SHP77 treated with DMSO at 0.1 percent for 48 hours (cell line): ENCODE measurements at regions not wholly inside any gene's neighbourhood (a gene's known extent, or its start where the extent isn't known, plus 50 kb on each side); places are given as distances from the start of the nearest gene placed in this dataset.
"Not testable (repeated sequence)": the region's sequence is repeated elsewhere in the genome, so short reads cannot be mapped to it uniquely, and the experiment has no call there.

Experiments
- DNase-seq: peaks from one replicate; lab custom pipeline; 2025; lab: John Stamatoyannopoulos, UW

- DNase-seq, result no peak
These were observed 250.2 kb downstream of the NUF2 start for GRCh38 chr1:163571950-163572349.

DNA sequence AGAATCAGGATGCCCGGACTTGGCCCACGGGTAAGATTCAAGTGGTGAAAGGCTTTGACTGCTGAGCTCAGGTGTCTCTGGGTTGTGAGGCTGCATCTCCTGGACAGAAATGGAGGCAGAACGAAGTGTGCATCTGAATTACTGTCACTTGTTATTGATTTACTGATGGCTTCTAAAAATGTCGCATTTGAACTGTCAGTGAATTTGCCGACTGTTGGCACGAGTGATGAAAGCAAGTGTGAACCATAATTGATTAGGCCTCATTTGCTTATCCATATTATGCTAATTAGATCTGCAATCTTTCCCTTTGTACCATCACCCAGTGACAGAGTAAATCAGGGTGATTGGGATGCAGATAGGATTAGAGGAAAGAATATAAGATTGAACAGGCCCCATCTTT, 252.4 kb downstream of the NUF2 start:
- no peak for DNase-seq

- DNase-seq, result no peak
These were observed 259.2 kb downstream of the NUF2 start for GRCh38 chr1:163580926-163581325.

DNA sequence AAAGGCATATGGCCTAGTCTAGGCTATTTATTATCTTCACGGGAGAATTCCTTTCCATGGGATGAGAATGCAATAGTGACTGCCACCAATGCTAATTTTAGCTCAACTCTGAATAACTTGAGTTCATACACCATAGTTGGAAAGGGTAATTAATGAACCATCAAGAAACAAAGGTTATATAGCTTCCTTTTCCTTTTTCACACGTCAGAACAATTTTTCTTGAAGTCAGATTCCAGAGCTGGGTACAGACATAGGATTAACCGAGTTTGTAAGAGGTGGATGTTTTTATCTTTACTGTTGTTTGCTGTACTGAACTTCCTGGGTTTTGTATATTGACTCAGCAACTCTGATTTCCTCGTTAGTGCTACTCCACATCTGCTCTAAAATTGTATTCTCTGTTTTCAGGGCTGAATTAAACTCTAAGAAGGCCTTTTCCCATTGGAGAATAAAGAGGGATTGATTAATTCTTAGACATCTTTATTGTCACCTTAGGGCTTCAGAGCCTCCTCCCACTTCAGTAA, 262.0 kb downstream of the NUF2 start:
- DNase-seq, result no peak

DNA sequence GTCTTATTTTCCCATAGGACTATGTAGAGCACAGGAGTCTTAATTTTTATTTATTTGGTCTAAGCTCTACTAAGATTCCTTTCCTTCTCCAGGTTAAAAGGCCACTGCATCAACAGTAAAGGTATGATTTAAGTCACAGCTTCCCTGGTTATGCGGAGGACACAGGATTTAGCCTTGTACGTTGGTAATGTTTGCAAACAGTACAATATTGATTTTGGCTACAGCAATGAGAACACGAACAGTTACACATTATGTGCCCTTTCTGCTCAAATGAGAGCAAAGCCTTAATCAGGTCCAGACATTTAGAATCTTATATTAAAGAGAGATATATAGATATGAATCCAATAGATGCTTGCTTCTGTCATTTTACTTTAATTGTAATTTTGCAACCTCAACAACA, 264.0 kb downstream of the NUF2 start:
- no peak for DNase-seq

GRCh38 chr1:163588796-163589195, 267.0 kb downstream of the NUF2 start:
- no peak for DNase-seq

DNA sequence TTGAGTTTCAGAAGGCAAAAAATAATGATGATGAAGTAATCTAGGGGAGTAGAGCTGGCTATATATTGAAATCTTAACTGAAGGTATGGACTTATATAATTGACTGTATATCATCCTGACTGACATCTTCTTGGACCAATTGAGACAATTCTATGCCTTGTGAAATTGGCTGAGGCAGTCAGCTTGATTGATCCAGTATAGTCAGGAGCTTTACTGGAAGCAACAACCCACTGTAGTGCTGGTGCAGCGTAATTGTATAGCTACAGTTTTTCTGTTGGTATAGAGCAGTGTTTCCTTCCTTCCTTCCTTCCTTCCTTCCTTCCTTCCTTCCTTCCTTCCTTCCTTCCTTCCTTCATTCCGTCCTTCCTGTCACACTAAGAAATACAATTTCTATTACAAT, 268.0 kb downstream of the NUF2 start:
- no peak for DNase-seq

DNA sequence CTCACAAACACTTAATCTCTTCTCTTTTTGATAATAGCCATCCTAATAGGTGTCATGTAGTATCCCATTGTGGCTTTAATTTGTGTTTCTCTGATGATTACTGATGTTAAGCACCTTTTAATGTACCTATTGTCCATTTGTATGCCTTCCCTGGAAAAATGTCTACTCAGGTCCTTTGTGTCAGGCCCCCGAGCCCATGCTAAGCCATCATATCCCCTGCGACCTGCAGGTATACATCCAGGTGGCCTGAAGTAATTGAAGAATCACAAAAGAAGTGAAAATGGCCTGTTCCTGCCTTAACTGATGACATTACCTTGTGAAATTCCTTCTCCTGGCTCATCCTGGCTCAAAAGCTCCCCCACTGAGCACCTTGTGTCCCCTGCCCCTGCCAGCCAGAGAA, 269.4 kb downstream of the NUF2 start:
- not testable (repeated sequence) for DNase-seq

- not testable (repeated sequence) for DNase-seq
These were observed 270.9 kb downstream of the NUF2 start for GRCh38 chr1:163592623-163593022.

- not testable (repeated sequence) for DNase-seq
These were observed 274.4 kb downstream of the NUF2 start for GRCh38 chr1:163596106-163596505.

DNA sequence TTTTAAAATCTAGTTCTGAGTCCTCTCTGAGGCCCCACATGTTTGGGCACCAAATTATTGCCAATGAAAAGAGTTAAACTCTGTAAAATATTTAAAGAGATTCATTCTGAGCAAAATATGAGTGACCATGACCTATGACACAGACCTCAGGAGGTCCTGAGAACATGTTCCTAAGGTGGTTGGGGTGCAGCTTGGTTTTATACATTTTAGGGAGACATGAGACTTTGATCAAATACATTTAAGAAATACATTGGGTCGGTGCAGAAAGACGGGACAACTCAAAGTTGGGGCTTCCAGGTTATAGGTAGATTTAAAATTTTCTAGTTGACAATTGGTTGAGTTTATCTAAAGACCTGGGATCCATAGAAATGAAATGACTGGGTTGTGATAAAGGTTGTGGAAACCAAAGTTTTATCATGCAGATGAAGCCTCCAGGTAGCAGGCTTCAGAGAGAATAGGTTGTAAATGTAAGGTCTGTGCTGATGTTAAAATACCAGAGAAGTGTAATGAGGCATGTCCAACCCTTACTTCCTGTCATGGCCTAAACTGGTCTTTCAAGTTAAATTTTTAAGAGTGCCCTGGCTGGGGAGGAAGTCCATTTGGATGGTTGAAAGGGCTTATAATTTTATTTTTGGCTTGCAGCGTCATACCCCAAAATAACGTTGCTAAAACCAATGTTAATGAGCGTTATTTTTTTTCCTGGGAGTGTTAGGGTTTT, 274.9 kb downstream of the NUF2 start:
- DNase-seq, result no peak

DNA sequence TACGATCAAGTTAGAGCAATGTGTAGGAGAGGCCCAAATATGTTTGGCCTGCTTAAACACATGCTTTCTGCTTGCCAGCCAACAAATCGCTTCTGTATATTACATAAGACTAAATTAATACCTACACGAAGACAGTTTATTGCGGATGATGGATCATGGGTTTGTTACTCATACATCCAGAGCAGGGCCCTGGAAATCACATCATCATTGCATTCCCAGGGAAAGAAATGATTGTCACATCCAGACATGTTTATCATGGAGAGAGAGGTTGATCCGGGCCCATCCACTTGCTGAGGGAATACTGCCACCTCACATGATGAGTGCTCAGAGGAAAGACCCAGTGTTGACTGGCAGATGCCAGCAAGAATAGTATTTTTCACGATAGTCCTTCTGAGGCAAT, 282.6 kb downstream of the NUF2 start:
- no peak for DNase-seq

- no peak for DNase-seq
These were observed 283.1 kb downstream of the NUF2 start for GRCh38 chr1:163604896-163605295.

DNA sequence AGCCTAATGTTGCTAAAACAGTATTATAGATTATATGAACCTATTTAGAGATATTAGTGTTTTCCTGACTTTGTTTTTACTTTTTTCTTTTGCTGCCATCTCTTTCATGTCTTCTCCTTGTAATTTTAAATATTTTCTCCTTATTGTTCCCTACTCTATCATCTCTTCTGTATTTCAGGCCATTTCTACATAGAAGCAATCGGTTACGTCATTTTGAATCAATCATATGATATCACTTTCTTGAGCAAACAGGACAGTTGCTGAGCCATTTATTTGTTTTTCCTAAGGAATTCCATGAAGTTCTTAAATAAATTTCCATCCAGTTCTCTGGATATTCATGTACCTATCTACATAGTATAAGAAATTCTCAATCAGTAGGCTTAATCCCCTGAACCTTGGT, 287.2 kb downstream of the NUF2 start:
- no peak for DNase-seq

- no peak for DNase-seq
These were observed 288.1 kb downstream of the NUF2 start for GRCh38 chr1:163609858-163610257.

- DNase-seq, result no peak
These were observed 288.7 kb downstream of the NUF2 start for GRCh38 chr1:163610486-163610885.

GRCh38 chr1:163614361-163614760, 292.6 kb downstream of the NUF2 start:
- DNase-seq, result no peak

DNA sequence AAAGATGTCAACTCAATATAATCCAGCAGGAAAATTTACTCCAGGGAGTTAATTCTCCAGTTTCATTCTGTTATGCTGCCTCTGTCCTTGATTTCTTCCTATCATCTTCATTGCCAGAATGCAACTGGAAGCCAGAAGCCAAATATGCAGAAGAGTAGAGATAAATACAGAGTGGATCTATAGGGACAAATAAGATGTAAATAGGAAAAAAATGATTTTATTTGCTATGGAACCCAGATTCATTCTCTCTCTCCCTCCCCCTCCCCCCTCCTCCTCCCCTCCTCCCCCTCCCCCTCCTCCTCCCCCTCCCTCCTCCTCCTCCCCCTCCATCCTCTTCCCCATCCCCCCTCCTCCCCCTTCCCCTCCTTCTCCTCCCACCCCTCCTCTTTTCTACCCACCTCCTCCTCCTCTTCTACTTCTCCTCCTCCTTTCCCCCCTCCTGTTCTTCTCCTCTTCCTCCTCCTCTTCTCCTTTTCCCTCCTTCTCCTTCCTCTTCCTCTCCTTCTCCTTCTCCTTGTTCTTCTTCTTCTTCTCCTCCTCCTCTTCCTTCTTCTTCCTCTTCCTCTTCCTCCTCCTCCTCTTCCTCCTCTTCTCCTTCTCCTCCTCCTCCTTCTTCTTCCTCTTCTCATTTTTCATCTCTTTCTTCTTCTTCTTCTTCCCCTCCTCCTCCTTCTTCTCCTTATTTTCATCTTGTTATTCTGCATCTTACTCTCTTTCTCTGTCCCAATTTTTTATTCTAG, 306.4 kb downstream of the NUF2 start:
- no peak for DNase-seq

DNA sequence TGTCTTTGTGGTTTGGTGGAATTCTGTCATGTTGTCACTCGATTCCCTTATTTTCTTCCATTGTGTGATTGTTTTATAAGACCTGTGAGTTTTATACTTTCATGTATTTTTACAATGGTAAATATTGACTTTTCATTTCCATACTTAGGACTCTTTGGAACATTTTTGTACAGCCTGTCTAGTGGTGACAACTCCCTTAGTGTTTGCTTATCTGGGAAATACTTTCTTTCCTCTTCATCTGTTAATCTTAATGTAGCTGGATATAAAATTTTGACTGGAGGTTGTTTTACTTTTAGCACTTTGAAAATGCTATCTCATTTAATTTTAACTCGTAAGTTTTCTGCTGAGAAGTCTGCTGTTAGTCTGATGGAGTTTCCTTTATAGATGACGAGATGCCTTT, 310.5 kb downstream of the NUF2 start:
- DNase-seq, result no peak

GRCh38 chr1:163633366-163633765, 311.6 kb downstream of the NUF2 start:
- DNase-seq, result no peak

DNA sequence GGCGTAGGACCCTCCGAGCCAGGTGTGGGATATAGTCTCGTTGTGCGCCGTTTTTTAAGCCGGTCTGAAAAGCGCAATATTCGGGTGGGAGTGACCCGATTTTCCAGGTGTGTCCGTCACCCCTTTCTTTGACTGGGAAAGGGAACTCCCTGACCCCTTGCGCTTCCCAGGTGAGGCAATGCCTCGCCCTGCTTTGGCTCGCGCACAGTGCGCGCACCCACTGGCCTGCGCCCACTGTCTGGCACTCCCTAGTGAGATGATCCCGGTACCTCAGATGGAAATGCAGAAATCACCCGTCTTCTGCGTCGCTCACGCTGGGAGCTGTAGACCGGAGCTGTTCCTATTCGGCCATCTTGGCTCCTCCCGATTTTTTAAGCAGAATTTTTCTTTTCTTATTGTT, 323.9 kb downstream of the NUF2 start:
- not testable (repeated sequence) for DNase-seq

DNA sequence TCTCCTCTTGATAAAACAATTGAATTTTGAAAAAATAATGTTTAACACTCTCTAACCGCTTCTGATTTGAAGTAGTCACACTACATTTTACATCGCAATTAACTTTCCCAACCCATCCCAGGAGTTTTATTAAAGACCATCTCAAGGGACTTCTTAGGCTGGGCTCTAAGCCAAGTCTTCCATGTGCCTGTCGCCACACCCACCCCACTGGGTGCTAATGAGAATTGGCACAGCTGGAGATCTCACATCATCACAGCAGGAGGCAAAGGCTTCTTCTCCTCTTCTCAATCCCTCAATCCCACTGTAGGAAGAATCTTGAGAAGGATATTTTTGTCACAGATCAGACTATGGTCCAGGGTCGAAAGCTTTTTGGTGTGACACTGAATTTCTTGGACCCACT, 328.9 kb downstream of the NUF2 start:
- no peak for DNase-seq

- DNase-seq, result no peak
These were observed 330.7 kb downstream of the NUF2 start for GRCh38 chr1:163652441-163652840.

GRCh38 chr1:163655565-163655964, 333.8 kb downstream of the NUF2 start:
- no peak for DNase-seq
